ENCODE measurements at regions not wholly inside any gene's neighbourhood (a gene's known extent, or its start where the extent isn't known, plus 50 kb on each side); places are given as distances from the start of the nearest gene placed in this dataset.

GRCh38 chr2:134774786-134775641, 56.2 kb upstream of the TMEM163 start:
- no peak overlapping the region for H2AFZ ChIP-seq (ENCODE audit: low read depth, low read length)
- TF ChIP-seq GATA2 (IDR thresholded peaks at IDR 0.05; ENCODE audit: insufficient read depth, insufficient read length, low read depth, low read length) (peak; percentile 71), EZH2 (IDR thresholded peaks at IDR 0.05; ENCODE audit: borderline replicate concordance, low read depth, low read length, severe bottlenecking) (no peak)

GRCh38 chr2:134776836-134777235, 58.0 kb upstream of the TMEM163 start:
- POLR2A ChIA-PET, result no interaction called here

More at GRCh38 chr2:134774786-134775641, 56.2 kb upstream of the TMEM163 start:
- no peaks in the 10 kb centered on the region for H3K9me3 ChIP-seq (replicated peaks; ENCODE audit: control insufficient read depth, insufficient read depth, low read length)
- DNase-seq (ENCODE audit: low read depth, low spot score) (no peak), FAIRE-seq (no peak)
- H3K4me3 ChIP-seq (replicated peaks in 1 of 3; ENCODE audit: insufficient read depth in 1 of 3, low read depth in 1 of 3, low read length in 3 of 3), result no peak overlapping the region
- no peaks in the 10 kb centered on the region for H3K9me1 ChIP-seq (replicated peaks; ENCODE audit: control insufficient read depth, extremely low read depth, insufficient read depth, low read length)
- CTCF ChIA-PET, result interaction anchor here (1.1 to 2.2 kb wide), 2 partner anchors 11 to 324 kb away, joined by 3 to 4 read pairs; no protein-coding TSS in a partner anchor
- no peak overlapping the region for H3K9ac ChIP-seq (replicated peaks; ENCODE audit: extremely low read depth, insufficient read depth, low read length)
- H3K4me1 ChIP-seq (ENCODE audit: control insufficient read depth, extremely low read depth, insufficient read depth, low read length), result peaks cover 12% of the 10 kb centered on the region
- H3K27me3 ChIP-seq (ENCODE audit: control insufficient read depth in 2 of 2, insufficient read depth in 2 of 2, low read length in 2 of 2), result peaks cover 0 to 2% of the 10 kb centered on the region in 2 experiments
- dilution Hi-C loops (cut with MboI; ENCODE audit: extremely low pct_ligation_motif_present, low sequenced_read_pairs) (no loop called here), intact Hi-C loops (cut with micrococcal nuclease) (no loop called here)
- H3K36me3 ChIP-seq (ENCODE audit: control insufficient read depth in 2 of 2, extremely low read depth in 1 of 2, insufficient read depth in 2 of 2, low read length in 2 of 2), result no peaks in the 10 kb centered on the region
- no peaks in the 10 kb centered on the region for H4K20me1 ChIP-seq (replicated peaks; ENCODE audit: control insufficient read depth, extremely low read depth, insufficient read depth, low read length)
- no peaks in the 10 kb centered on the region for H3K79me2 ChIP-seq (ENCODE audit: control insufficient read depth, insufficient read depth, low read length)
- no peak overlapping the region for H3K27ac ChIP-seq (ENCODE audit: insufficient read depth, low read depth, low read length)
- POLR2A ChIA-PET, result no interaction called here
- H3K4me2 ChIP-seq (ENCODE audit: insufficient read depth, low read length), result no peak overlapping the region
- BruUV-seq (replicated peaks), result no TSS peak

More at GRCh38 chr2:134776836-134777235, 58.0 kb upstream of the TMEM163 start:
- CTCF ChIA-PET, result no interaction called here
- H3K4me1 ChIP-seq (ENCODE audit: control insufficient read depth, extremely low read depth, insufficient read depth, low read length), result peaks cover 12% of the 10 kb centered on the region
- H3K27me3 ChIP-seq (ENCODE audit: control insufficient read depth in 2 of 2, insufficient read depth in 2 of 2, low read length in 2 of 2), result no peaks in the 10 kb centered on the region
- TF ChIP-seq POLR2A (IDR thresholded peaks at IDR 0.05; ENCODE audit: low read depth, low read length) (no peak), JUN (IDR thresholded peaks at IDR 0.05; ENCODE audit: borderline replicate concordance, insufficient read depth, insufficient read length, low read depth) (no peak), FOS (IDR thresholded peaks at IDR 0.05; ENCODE audit: borderline replicate concordance, insufficient read depth, low read length) (no peak), MYC (IDR thresholded peaks at IDR 0.05; ENCODE audit: low read depth, low read length) (no peak), MAX (IDR thresholded peaks at IDR 0.05; ENCODE audit: insufficient read depth, insufficient read length) (no peak), GATA2 (IDR thresholded peaks at IDR 0.05; ENCODE audit: insufficient read depth, insufficient read length, low read depth, low read length) (no peak), POLR2AphosphoS5 (IDR thresholded peaks at IDR 0.05; ENCODE audit: insufficient read depth, low read depth, low read length) (no peak), EZH2 (IDR thresholded peaks at IDR 0.05; ENCODE audit: borderline replicate concordance, low read depth, low read length, severe bottlenecking) (no peak), CTCF (IDR thresholded peaks at IDR 0.05; ENCODE audit: extremely low read depth in 1 of 2, insufficient read depth in 1 of 2, low read depth in 1 of 2, low read length in 2 of 2) (no peak)
- no peaks in the 10 kb centered on the region for H3K36me3 ChIP-seq (ENCODE audit: control insufficient read depth in 2 of 2, extremely low read depth in 1 of 2, insufficient read depth in 2 of 2, low read length in 2 of 2)
- no peak overlapping the region for H2AFZ ChIP-seq (ENCODE audit: low read depth, low read length)
- no peak overlapping the region for H3K9ac ChIP-seq (replicated peaks; ENCODE audit: extremely low read depth, insufficient read depth, low read length)
- intact Hi-C loops (cut with micrococcal nuclease), result no loop called here
- no peak overlapping the region for H3K27ac ChIP-seq (ENCODE audit: insufficient read depth, low read depth, low read length)
- dilution Hi-C loops (cut with MboI; ENCODE audit: extremely low pct_ligation_motif_present, low sequenced_read_pairs), result no loop called here
- no peak for FAIRE-seq
- BruUV-seq (replicated peaks), result no TSS peak
- DNase-seq (ENCODE audit: low read depth, low spot score), result no peak
- no peaks in the 10 kb centered on the region for H4K20me1 ChIP-seq (replicated peaks; ENCODE audit: control insufficient read depth, extremely low read depth, insufficient read depth, low read length)
- H3K9me1 ChIP-seq (replicated peaks; ENCODE audit: control insufficient read depth, extremely low read depth, insufficient read depth, low read length), result no peaks in the 10 kb centered on the region
- H3K9me3 ChIP-seq (replicated peaks; ENCODE audit: control insufficient read depth, insufficient read depth, low read length), result no peaks in the 10 kb centered on the region
- no peak overlapping the region for H3K4me2 ChIP-seq (ENCODE audit: insufficient read depth, low read length)
- no peak overlapping the region for H3K4me3 ChIP-seq (replicated peaks in 1 of 3; ENCODE audit: insufficient read depth in 1 of 3, low read depth in 1 of 3, low read length in 3 of 3)
- H3K79me2 ChIP-seq (ENCODE audit: control insufficient read depth, insufficient read depth, low read length), result no peaks in the 10 kb centered on the region
